ENCODE measurements at regions not wholly inside any gene's neighbourhood (a gene's known extent, or its start where the extent isn't known, plus 50 kb on each side); places are given as distances from the start of the nearest gene placed in this dataset.

- Histone ChIP-seq H3K27me3 (ENCODE audit: control insufficient read depth, insufficient read depth, low read length) (no peaks in the 10 kb centered on the region), H3K79me2 (no peaks in the 10 kb centered on the region), H3K36me3 (ENCODE audit: control insufficient read depth, insufficient read depth, low read length) (no peaks in the 10 kb centered on the region), H3K4me1 (no peaks in the 10 kb centered on the region), H3K4me3 (ENCODE audit: low read depth, low read length) (no peak overlapping the region), H3K9ac (no peak overlapping the region), H3K27ac (no peak overlapping the region), H3K9me3 (ENCODE audit: control insufficient read depth, low read length) (no peaks in the 10 kb centered on the region), H3K4me2 (ENCODE audit: low read length) (no peak overlapping the region), H2AFZ (no peak overlapping the region)
- no peak for TF ChIP-seq CTCF (IDR thresholded peaks at IDR 0.05)
Measured at GRCh38 chr1:82445827-82446226, 645.1 kb downstream of the ADGRL2 start.

- Histone ChIP-seq H3K36me3 (ENCODE audit: control insufficient read depth, insufficient read depth, low read length) (no peaks in the 10 kb centered on the region), H3K27ac (no peak overlapping the region), H2AFZ (no peak overlapping the region), H3K4me2 (ENCODE audit: low read length) (no peak overlapping the region), H3K9ac (no peak overlapping the region), H3K9me3 (ENCODE audit: control insufficient read depth, low read length) (no peaks in the 10 kb centered on the region), H3K4me1 (no peaks in the 10 kb centered on the region), H3K27me3 (ENCODE audit: control insufficient read depth, insufficient read depth, low read length) (no peaks in the 10 kb centered on the region), H3K4me3 (ENCODE audit: low read depth, low read length) (no peak overlapping the region), H3K79me2 (no peaks in the 10 kb centered on the region)
- TF ChIP-seq CTCF (IDR thresholded peaks at IDR 0.05), result no peak
Measured at GRCh38 chr1:82445132-82445531, 644.4 kb downstream of the ADGRL2 start.

- Histone ChIP-seq H3K9me3 (ENCODE audit: control insufficient read depth, low read length) (no peaks in the 10 kb centered on the region), H3K27me3 (ENCODE audit: control insufficient read depth, insufficient read depth, low read length) (no peaks in the 10 kb centered on the region)
Measured at GRCh38 chr1:82441402-82441801, 640.7 kb downstream of the ADGRL2 start.

GRCh38 chr1:82423174-82423815 is 622.6 kb downstream of the ADGRL2 start:
- H3K9ac ChIP-seq, result no peak overlapping the region
- H3K79me2 ChIP-seq, result no peaks in the 10 kb centered on the region
- H3K9me3 ChIP-seq (ENCODE audit: control insufficient read depth, low read length), result no peaks in the 10 kb centered on the region
- H3K4me1 ChIP-seq, result no peaks in the 10 kb centered on the region
- H2AFZ ChIP-seq, result no peak overlapping the region
- no peaks in the 10 kb centered on the region for H3K27me3 ChIP-seq (ENCODE audit: control insufficient read depth, insufficient read depth, low read length)
- no peak overlapping the region for H3K27ac ChIP-seq
- no peak overlapping the region for H3K4me3 ChIP-seq (ENCODE audit: low read depth, low read length)
- TF ChIP-seq CTCF (IDR thresholded peaks at IDR 0.05), result no peak
- no peaks in the 10 kb centered on the region for H3K36me3 ChIP-seq (ENCODE audit: control insufficient read depth, insufficient read depth, low read length)
- H3K4me2 ChIP-seq (ENCODE audit: low read length), result no peak overlapping the region

More at GRCh38 chr1:82441402-82441801, 640.7 kb downstream of the ADGRL2 start:
- Histone ChIP-seq H3K4me1 (no peaks in the 10 kb centered on the region), H3K9ac (no peak overlapping the region), H3K4me2 (ENCODE audit: low read length) (no peak overlapping the region), H3K79me2 (no peaks in the 10 kb centered on the region), H3K27ac (no peak overlapping the region), H2AFZ (no peak overlapping the region), H3K36me3 (ENCODE audit: control insufficient read depth, insufficient read depth, low read length) (no peaks in the 10 kb centered on the region), H3K4me3 (ENCODE audit: low read depth, low read length) (no peak overlapping the region)
- TF ChIP-seq CTCF (IDR thresholded peaks at IDR 0.05), result no peak

GRCh38 chr1:82421782-82422181 is 621.0 kb downstream of the ADGRL2 start:
- no peaks in the 10 kb centered on the region for H3K36me3 ChIP-seq (ENCODE audit: control insufficient read depth, insufficient read depth, low read length)
- H3K27ac ChIP-seq, result no peak overlapping the region

More at GRCh38 chr1:82421782-82422181, 621.0 kb downstream of the ADGRL2 start:
- Histone ChIP-seq H3K27me3 (ENCODE audit: control insufficient read depth, insufficient read depth, low read length) (no peaks in the 10 kb centered on the region), H3K9ac (no peak overlapping the region), H3K4me3 (ENCODE audit: low read depth, low read length) (no peak overlapping the region), H2AFZ (no peak overlapping the region), H3K9me3 (ENCODE audit: control insufficient read depth, low read length) (no peaks in the 10 kb centered on the region), H3K79me2 (no peaks in the 10 kb centered on the region), H3K4me1 (no peaks in the 10 kb centered on the region), H3K4me2 (ENCODE audit: low read length) (no peak overlapping the region)
- no peak for TF ChIP-seq CTCF (IDR thresholded peaks at IDR 0.05)

Measured in parathyroid adenoma (tissue), 2 donors.